ENCODE measurements at regions not wholly inside any gene's neighbourhood (a gene's known extent, or its start where the extent isn't known, plus 50 kb on each side); places are given as distances from the start of the nearest gene placed in this dataset.

DNA sequence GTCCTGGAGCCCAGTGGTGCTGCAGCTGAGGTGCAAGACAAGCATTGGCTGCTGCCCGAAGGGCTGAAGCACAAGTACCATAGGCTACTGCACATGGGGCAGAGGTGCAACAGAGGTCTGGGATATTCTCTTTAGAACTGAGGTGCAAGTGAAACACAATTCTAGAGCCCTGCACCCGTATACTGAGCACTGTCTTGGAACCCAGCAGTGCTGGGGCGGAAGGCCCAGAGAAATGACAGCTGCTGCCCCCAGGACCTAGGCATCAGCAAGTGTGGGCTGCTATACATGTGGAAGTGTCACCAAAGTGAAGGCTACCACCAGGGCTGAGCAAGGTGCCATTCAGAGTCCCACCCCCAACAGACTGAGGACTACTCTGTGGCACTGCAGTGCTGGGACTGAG, 393.6 kb upstream of the STEAP1 start (continued):
- TF ChIP-seq, protein P1, sequence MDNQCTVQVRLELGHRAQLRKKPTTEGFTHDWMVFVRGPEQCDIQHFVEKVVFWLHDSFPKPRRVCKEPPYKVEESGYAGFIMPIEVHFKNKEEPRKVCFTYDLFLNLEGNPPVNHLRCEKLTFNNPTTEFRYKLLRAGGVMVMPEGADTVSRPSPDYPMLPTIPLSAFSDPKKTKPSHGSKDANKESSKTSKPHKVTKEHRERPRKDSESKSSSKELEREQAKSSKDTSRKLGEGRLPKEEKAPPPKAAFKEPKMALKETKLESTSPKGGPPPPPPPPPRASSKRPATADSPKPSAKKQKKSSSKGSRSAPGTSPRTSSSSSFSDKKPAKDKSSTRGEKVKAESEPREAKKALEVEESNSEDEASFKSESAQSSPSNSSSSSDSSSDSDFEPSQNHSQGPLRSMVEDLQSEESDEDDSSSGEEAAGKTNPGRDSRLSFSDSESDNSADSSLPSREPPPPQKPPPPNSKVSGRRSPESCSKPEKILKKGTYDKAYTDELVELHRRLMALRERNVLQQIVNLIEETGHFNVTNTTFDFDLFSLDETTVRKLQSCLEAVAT (IDR thresholded peaks at IDR 0.05), result no peak
- TF ChIP-seq MTA3 (IDR thresholded peaks at IDR 0.05; ENCODE audit: borderline replicate concordance), result no peak
- no peak for TF ChIP-seq ZC3H11A (IDR thresholded peaks at IDR 0.05; ENCODE audit: low read depth, low read length)
- no peak for TF ChIP-seq RFX7 (CRISPR knock-in tag; IDR thresholded peaks at IDR 0.05)
- TF ChIP-seq, protein P2, sequence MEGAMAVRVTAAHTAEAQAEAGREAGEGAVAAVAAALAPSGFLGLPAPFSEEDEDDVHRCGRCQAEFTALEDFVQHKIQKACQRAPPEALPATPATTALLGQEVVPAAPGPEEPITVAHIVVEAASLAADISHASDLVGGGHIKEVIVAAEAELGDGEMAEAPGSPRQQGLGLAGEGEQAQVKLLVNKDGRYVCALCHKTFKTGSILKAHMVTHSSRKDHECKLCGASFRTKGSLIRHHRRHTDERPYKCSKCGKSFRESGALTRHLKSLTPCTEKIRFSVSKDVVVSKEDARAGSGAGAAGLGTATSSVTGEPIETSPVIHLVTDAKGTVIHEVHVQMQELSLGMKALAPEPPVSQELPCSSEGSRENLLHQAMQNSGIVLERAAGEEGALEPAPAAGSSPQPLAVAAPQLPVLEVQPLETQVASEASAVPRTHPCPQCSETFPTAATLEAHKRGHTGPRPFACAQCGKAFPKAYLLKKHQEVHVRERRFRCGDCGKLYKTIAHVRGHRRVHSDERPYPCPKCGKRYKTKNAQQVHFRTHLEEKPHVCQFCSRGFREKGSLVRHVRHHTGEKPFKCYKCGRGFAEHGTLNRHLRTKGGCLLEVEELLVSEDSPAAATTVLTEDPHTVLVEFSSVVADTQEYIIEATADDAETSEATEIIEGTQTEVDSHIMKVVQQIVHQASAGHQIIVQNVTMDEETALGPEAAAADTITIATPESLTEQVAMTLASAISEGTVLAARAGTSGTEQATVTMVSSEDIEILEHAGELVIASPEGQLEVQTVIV (CRISPR knock-in tag; IDR thresholded peaks at IDR 0.05; ENCODE audit: borderline replicate concordance), result no peak

DNA sequence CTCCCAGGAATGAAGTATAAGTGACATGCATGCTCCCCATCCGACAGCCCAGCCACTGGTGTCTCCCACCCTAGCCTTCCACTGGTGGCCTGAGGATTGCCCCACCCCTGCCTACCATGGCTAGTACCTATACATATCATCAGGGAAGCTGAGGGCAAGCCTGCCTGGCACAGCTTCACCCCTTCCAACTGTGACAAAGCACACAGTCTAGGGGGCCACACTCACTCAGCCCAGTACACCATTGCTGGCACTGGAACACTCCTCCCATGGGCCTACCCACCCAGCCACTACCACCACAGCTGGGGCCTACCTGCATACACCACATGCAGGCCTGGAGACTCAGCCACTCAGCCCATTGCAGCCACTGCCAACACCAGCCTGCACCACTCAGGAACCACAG, 393.1 kb upstream of the STEAP1 start:
- ATAC-seq, result no peak
- WGBS (ENCODE audit: insufficient coverage, low coverage, missing lambda C conversion rate), result 0% methylated on average over 1 of the region's 1 CpG
- no peaks in the 10 kb centered on the region for H3K79me2 ChIP-seq (ENCODE audit: control insufficient read depth, insufficient read depth, low read length)
- no peaks in the 10 kb centered on the region for H3K9me1 ChIP-seq (ENCODE audit: control insufficient read depth, insufficient read depth, low read length)
- CTCF ChIA-PET (ENCODE audit: low intra/inter-chr PET ratio), result no interaction called here
- POLR2A ChIA-PET, result no interaction called here
- no peak for FAIRE-seq
- H3K36me3 ChIP-seq (ENCODE audit: control insufficient read depth, insufficient read depth, low read length), result no peaks in the 10 kb centered on the region
- no peaks in the 10 kb centered on the region for H3K4me1 ChIP-seq (replicated peaks in 1 of 2; ENCODE audit: control insufficient read depth in 2 of 2, insufficient read depth in 2 of 2, low read length in 2 of 2)
- H4K20me1 ChIP-seq (replicated peaks; ENCODE audit: control insufficient read depth, insufficient read depth, low read length), result no peaks in the 10 kb centered on the region
- H3K27ac ChIP-seq (ENCODE audit: extremely low read depth, low read depth, low read length), result no peak overlapping the region
- no peaks in the 10 kb centered on the region for H3K9me3 ChIP-seq (replicated peaks; ENCODE audit: control insufficient read depth, insufficient read depth, low read depth, low read length)
- H2AFZ ChIP-seq (ENCODE audit: low read depth, low read length), result no peak overlapping the region
- no peaks in the 10 kb centered on the region for H3K27me3 ChIP-seq (ENCODE audit: control insufficient read depth in 2 of 2, insufficient read depth in 2 of 2, low read length in 2 of 2)
- no TSS peak for BruUV-seq (replicated peaks)
- no peak for DNase-seq (ENCODE audit: extremely low read depth in 1 of 4, low spot score in 3 of 4)
- H3K9ac ChIP-seq (ENCODE audit: insufficient read depth in 1 of 2, low read depth in 2 of 2, low read length in 2 of 2), result no peak overlapping the region
- H3K4me2 ChIP-seq (ENCODE audit: insufficient read depth, low read length), result no peak overlapping the region
- in situ Hi-C loops (cut with MboI), result no loop called here
- no peak overlapping the region for H3K4me3 ChIP-seq
- intact Hi-C loops (cut with micrococcal nuclease), result no loop called here
- TF ChIP-seq BACH1 (tag; IDR thresholded peaks at IDR 0.05) (no peak), ZNF212 (CRISPR knock-in tag; IDR thresholded peaks at IDR 0.05) (no peak), ZNF197 (CRISPR knock-in tag; IDR thresholded peaks at IDR 0.05; ENCODE audit: low read depth) (no peak), TFAM (CRISPR knock-in tag; conservative IDR thresholded peaks at IDR 0.05) (no peak), SMARCB1 (IDR thresholded peaks at IDR 0.05; ENCODE audit: insufficient read length, low read depth) (no peak), BCOR (IDR thresholded peaks at IDR 0.05) (no peak), POLR2B (IDR thresholded peaks at IDR 0.05; ENCODE audit: low read depth, partially characterized antibody) (no peak), SREBF1 (IDR thresholded peaks at IDR 0.05; ENCODE audit: borderline replicate concordance, low read depth, low read length) (no peak), ZNF764 (CRISPR knock-in tag; IDR thresholded peaks at IDR 0.05; ENCODE audit: low read depth) (no peak), ZNF239 (CRISPR knock-in tag; IDR thresholded peaks at IDR 0.05) (no peak), GABPA (tag; conservative IDR thresholded peaks at IDR 0.05; ENCODE audit: low read depth) (no peak), FIP1L1 (IDR thresholded peaks at IDR 0.05; ENCODE audit: low read depth, low read length, poor library complexity, severe bottlenecking) (no peak), ZBTB7A (IDR thresholded peaks at IDR 0.05; ENCODE audit: borderline replicate concordance, control insufficient read depth, low read depth, low read length) (no peak), SREBF2 (CRISPR knock-in tag; IDR thresholded peaks at IDR 0.05) (no peak), ZNF143 (CRISPR knock-in tag; IDR thresholded peaks at IDR 0.05) (no peak)
- TF ChIP-seq, protein P3, sequence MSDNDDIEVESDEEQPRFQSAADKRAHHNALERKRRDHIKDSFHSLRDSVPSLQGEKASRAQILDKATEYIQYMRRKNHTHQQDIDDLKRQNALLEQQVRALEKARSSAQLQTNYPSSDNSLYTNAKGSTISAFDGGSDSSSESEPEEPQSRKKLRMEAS (CRISPR knock-in tag; IDR thresholded peaks at IDR 0.05), result no peak

All from K562 (cell line).